ENCODE measurements at regions not wholly inside any gene's neighbourhood (a gene's known extent, or its start where the extent isn't known, plus 50 kb on each side); places are given as distances from the start of the nearest gene placed in this dataset.

DNA sequence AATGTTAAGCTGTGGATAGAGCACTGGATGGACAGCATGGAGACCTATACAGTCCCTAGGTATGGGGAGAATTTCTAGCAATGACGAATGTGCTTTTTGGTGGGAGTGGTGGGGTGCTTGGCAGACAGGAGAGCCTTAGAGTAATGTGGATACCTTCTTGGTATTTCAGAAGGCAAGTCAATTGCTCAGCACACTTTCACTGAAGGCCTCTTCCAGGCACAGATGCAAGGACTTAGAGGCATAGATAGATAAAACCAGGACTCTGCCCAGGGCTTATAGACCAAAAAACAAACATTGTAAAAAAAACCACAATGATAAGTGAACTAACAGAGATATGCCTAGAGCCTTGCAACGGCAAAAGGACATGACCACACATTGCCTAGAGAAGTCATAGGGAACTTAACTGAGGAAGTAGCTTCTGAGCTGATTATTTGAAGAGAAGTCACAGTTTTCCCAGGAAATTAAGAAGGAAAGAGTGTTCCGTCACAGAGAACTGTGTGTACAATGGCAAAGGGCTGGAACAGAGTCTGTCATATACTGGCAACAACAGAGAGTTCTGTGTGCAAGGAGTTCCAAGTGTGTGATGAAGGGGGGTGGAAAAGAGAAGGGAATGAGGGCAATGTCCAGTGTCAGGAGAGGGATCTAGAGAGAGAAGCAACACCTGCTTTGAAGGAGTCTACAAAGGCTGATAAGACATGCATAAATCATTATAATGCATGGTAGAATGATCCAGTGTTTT is 65.9 kb upstream of the PICALM start:
- Histone ChIP-seq H3K79me2 (ENCODE audit: insufficient read depth, low read depth, low read length) (no peaks in the 10 kb centered on the region), H4K20me1 (ENCODE audit: insufficient read depth, low read length) (no peaks in the 10 kb centered on the region), H2AFZ (ENCODE audit: low read length) (no peak overlapping the region), H3K4me3 (ENCODE audit: low read depth, low read length, poor library complexity, severe bottlenecking) (no peak overlapping the region), H3K9me3 (ENCODE audit: low read length) (no peaks in the 10 kb centered on the region), H3K9me2 (ENCODE audit: insufficient read depth, low read length) (no peaks in the 10 kb centered on the region), H3K36me3 (ENCODE audit: insufficient read depth, low read length) (no peaks in the 10 kb centered on the region), H3K4me1 (ENCODE audit: insufficient read depth, low read length, poor library complexity, severe bottlenecking) (no peaks in the 10 kb centered on the region), H3K27ac (ENCODE audit: low read depth, low read length, poor library complexity, severe bottlenecking) (no peak overlapping the region), H3K4me2 (ENCODE audit: low read length) (no peak overlapping the region)
- CTCF ChIA-PET (ENCODE audit: unreplicated experiment) = no interaction called here
- no peak for TF ChIP-seq EZH2phosphoT487 (IDR thresholded peaks at IDR 0.05; ENCODE audit: borderline replicate concordance, low read depth, low read length)
- TF ChIP-seq, protein P1, sequence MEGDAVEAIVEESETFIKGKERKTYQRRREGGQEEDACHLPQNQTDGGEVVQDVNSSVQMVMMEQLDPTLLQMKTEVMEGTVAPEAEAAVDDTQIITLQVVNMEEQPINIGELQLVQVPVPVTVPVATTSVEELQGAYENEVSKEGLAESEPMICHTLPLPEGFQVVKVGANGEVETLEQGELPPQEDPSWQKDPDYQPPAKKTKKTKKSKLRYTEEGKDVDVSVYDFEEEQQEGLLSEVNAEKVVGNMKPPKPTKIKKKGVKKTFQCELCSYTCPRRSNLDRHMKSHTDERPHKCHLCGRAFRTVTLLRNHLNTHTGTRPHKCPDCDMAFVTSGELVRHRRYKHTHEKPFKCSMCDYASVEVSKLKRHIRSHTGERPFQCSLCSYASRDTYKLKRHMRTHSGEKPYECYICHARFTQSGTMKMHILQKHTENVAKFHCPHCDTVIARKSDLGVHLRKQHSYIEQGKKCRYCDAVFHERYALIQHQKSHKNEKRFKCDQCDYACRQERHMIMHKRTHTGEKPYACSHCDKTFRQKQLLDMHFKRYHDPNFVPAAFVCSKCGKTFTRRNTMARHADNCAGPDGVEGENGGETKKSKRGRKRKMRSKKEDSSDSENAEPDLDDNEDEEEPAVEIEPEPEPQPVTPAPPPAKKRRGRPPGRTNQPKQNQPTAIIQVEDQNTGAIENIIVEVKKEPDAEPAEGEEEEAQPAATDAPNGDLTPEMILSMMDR (conservative IDR thresholded peaks at IDR 0.05; ENCODE audit: low read length) = no peak
- no TSS peak for BruUV-seq (replicated peaks)
- DNase-seq (ENCODE audit: low spot score) = no peak
- POLR2A ChIA-PET = interaction anchor here (1.0 kb wide), 1 partner anchor 11 kb away, joined by 3 read pairs; no protein-coding TSS in a partner anchor
- intact Hi-C loops (cut with micrococcal nuclease; ENCODE audit: unreplicated experiment) = no loop called here

GRCh38 chr11:86132667-86133249 is 63.9 kb upstream of the PICALM start:
- BruUV-seq (replicated peaks) = no TSS peak
- Histone ChIP-seq H3K4me1 (ENCODE audit: insufficient read depth, low read length, poor library complexity, severe bottlenecking) (no peaks in the 10 kb centered on the region), H2AFZ (ENCODE audit: low read length) (no peak overlapping the region), H3K9me3 (ENCODE audit: low read length) (no peaks in the 10 kb centered on the region), H4K20me1 (ENCODE audit: insufficient read depth, low read length) (no peaks in the 10 kb centered on the region), H3K36me3 (ENCODE audit: insufficient read depth, low read length) (no peaks in the 10 kb centered on the region), H3K79me2 (ENCODE audit: insufficient read depth, low read depth, low read length) (no peaks in the 10 kb centered on the region), H3K27ac (ENCODE audit: low read depth, low read length, poor library complexity, severe bottlenecking) (no peak overlapping the region), H3K9me2 (ENCODE audit: insufficient read depth, low read length) (no peaks in the 10 kb centered on the region), H3K4me2 (ENCODE audit: low read length) (no peak overlapping the region), H3K4me3 (ENCODE audit: low read depth, low read length, poor library complexity, severe bottlenecking) (no peak overlapping the region)
- CTCF ChIA-PET (ENCODE audit: unreplicated experiment) = no interaction called here
- POLR2A ChIA-PET = interaction anchor here (0.7 kb wide), 1 partner anchor 24 kb away, joined by 4 read pairs; no protein-coding TSS in a partner anchor
- intact Hi-C loops (cut with micrococcal nuclease; ENCODE audit: unreplicated experiment) = no loop called here
- TF ChIP-seq, protein P1 (conservative IDR thresholded peaks at IDR 0.05; ENCODE audit: low read length) = no peak
- no peak for TF ChIP-seq EZH2phosphoT487 (IDR thresholded peaks at IDR 0.05; ENCODE audit: borderline replicate concordance, low read depth, low read length)
- no peak for DNase-seq (ENCODE audit: low spot score)

All from OCI-LY7 (cell line).